ENCODE measurements at regions not wholly inside any gene's neighbourhood (a gene's known extent, or its start where the extent isn't known, plus 50 kb on each side); places are given as distances from the start of the nearest gene placed in this dataset.

- Histone ChIP-seq H3K27me3 (ENCODE audit: low read depth) (no peaks in the 10 kb centered on the region), H3K4me1 (no peaks in the 10 kb centered on the region), H3K9me3 (no peaks in the 10 kb centered on the region), H3K36me3 (replicated peaks) (no peaks in the 10 kb centered on the region), H3K4me3 (no peak overlapping the region)
- DNase-seq (ENCODE audit: low spot score in 2 of 2), result no peak
- in situ Hi-C loops (cut with MboI; ENCODE audit: low sequenced_read_pairs), result no loop called here
These were observed 962.2 kb downstream of the ADGRL2 start for GRCh38 chr1:82762829-82763532.

- H3K4me1 ChIP-seq, result no peaks in the 10 kb centered on the region
- no peak for DNase-seq (ENCODE audit: low spot score in 2 of 2)
- H3K9me3 ChIP-seq, result no peaks in the 10 kb centered on the region
- in situ Hi-C loops (cut with MboI; ENCODE audit: low sequenced_read_pairs), result no loop called here
- H3K4me3 ChIP-seq, result no peak overlapping the region
- H3K27me3 ChIP-seq (ENCODE audit: low read depth), result no peaks in the 10 kb centered on the region
- no peaks in the 10 kb centered on the region for H3K36me3 ChIP-seq (replicated peaks)
These were observed 958.3 kb downstream of the ADGRL2 start for GRCh38 chr1:82759035-82759434.

DNA sequence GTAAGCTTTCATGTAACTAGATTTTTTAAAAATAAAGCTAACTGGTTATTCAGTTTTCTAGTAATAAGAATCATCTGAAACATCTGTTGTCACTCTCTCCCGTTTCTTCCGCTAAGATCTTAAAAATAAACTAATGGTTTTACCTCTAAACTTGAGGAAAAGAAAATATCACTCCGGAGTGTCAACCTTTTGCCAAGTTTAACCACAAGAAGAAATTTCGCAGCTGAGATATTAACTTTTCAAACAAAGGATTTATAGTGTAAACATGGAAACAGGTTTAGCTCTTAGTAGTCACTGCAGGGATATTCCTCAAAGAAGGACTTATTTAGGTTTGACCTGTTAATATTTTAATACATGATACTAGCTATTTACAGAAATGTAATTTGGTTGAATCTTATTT, 954.9 kb downstream of the ADGRL2 start:
- no peaks in the 10 kb centered on the region for H3K36me3 ChIP-seq (replicated peaks)
- in situ Hi-C loops (cut with MboI; ENCODE audit: low sequenced_read_pairs), result no loop called here
- H3K9me3 ChIP-seq, result no peaks in the 10 kb centered on the region
- no peaks in the 10 kb centered on the region for H3K27me3 ChIP-seq (ENCODE audit: low read depth)
- H3K4me1 ChIP-seq, result no peaks in the 10 kb centered on the region
- DNase-seq (ENCODE audit: low spot score in 2 of 2), result no peak
- H3K4me3 ChIP-seq, result no peak overlapping the region

DNA sequence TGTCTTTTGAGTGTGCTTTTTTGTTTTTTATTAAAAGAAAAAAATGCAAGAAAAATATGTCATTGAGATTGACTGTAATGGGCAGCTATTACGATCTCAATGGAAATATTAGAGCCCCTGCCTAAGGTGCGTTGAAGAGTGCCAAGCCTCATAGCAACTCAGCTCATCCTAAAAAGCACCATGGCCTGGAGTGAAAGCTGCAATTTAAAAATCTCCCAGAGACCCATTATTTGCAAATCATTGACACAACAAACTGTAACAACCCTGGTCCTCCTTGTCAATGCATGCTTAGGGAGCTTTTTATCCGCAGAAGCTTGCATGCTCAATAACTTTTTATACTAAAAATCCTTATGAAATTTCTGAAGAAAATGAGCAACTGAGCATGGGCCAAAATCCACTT, 954.5 kb downstream of the ADGRL2 start:
- no peaks in the 10 kb centered on the region for H3K9me3 ChIP-seq
- in situ Hi-C loops (cut with MboI; ENCODE audit: low sequenced_read_pairs), result no loop called here
- DNase-seq (ENCODE audit: low spot score in 2 of 2), result no peak
- no peaks in the 10 kb centered on the region for H3K36me3 ChIP-seq (replicated peaks)
- no peaks in the 10 kb centered on the region for H3K27me3 ChIP-seq (ENCODE audit: low read depth)
- H3K4me3 ChIP-seq, result no peak overlapping the region
- no peaks in the 10 kb centered on the region for H3K4me1 ChIP-seq

DNA sequence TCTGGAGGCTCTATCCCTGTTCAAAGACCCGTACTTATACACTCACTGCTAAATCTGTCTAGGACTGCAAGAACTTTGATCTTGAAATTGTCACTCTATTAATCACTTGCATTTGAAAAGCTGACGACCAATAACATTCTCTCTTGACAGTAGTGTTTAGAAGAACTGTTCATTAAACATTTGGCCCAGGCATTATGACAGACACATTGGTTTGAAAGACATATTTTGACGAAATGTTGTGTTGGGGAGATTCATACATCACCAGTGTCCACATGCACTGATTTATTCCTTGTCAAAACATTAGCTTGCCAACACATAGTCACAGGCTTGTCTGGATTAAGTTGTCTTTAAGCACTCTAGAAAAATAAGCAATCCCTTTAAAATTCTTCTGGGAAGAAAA, 951.3 kb downstream of the ADGRL2 start:
- Histone ChIP-seq H3K36me3 (replicated peaks) (no peaks in the 10 kb centered on the region), H3K9me3 (no peaks in the 10 kb centered on the region), H3K4me3 (no peak overlapping the region), H3K27me3 (ENCODE audit: low read depth) (no peaks in the 10 kb centered on the region), H3K4me1 (no peaks in the 10 kb centered on the region)
- in situ Hi-C loops (cut with MboI; ENCODE audit: low sequenced_read_pairs), result no loop called here
- DNase-seq (ENCODE audit: low spot score in 2 of 2), result no peak

- no peaks in the 10 kb centered on the region for H3K9me3 ChIP-seq
- no peaks in the 10 kb centered on the region for H3K27me3 ChIP-seq (ENCODE audit: low read depth)
- no peaks in the 10 kb centered on the region for H3K4me1 ChIP-seq
- no peak overlapping the region for H3K4me3 ChIP-seq
- in situ Hi-C loops (cut with MboI; ENCODE audit: low sequenced_read_pairs), result no loop called here
- H3K36me3 ChIP-seq (replicated peaks), result no peaks in the 10 kb centered on the region
- no peak for DNase-seq (ENCODE audit: low spot score in 2 of 2)
These were observed 932.9 kb downstream of the ADGRL2 start for GRCh38 chr1:82733645-82734044.

DNA sequence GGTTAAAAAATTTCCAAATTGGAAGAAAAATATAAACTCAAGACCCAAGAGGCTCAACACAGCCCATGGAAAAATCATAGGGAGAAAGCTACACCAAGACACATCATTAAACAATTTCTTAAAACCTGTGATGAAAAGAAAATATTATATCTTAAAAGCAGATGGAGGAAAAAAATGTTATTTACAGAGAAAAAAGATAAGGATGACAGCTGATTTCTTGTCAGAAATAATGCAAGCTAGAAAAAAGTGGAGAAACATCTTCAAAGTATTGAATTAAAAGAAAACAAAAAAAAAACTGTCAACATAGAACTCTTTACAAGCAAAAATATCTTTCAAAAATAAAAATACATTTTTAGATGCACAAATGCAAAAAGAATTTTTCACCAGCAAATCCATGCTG, 930.5 kb downstream of the ADGRL2 start:
- H3K4me1 ChIP-seq, result no peaks in the 10 kb centered on the region
- no peaks in the 10 kb centered on the region for H3K36me3 ChIP-seq (replicated peaks)
- H3K27me3 ChIP-seq (ENCODE audit: low read depth), result no peaks in the 10 kb centered on the region
- in situ Hi-C loops (cut with MboI; ENCODE audit: low sequenced_read_pairs), result no loop called here
- DNase-seq (ENCODE audit: low spot score in 2 of 2), result no peak
- no peaks in the 10 kb centered on the region for H3K9me3 ChIP-seq
- no peak overlapping the region for H3K4me3 ChIP-seq

GRCh38 chr1:82728206-82728605, 927.5 kb downstream of the ADGRL2 start:
- no peaks in the 10 kb centered on the region for H3K27me3 ChIP-seq (ENCODE audit: low read depth)
- no peaks in the 10 kb centered on the region for H3K4me1 ChIP-seq
- H3K9me3 ChIP-seq, result no peaks in the 10 kb centered on the region
- DNase-seq (ENCODE audit: low spot score in 2 of 2), result no peak
- in situ Hi-C loops (cut with MboI; ENCODE audit: low sequenced_read_pairs), result no loop called here
- no peak overlapping the region for H3K4me3 ChIP-seq
- H3K36me3 ChIP-seq (replicated peaks), result no peaks in the 10 kb centered on the region

GRCh38 chr1:82724246-82724645, 923.5 kb downstream of the ADGRL2 start:
- in situ Hi-C loops (cut with MboI; ENCODE audit: low sequenced_read_pairs), result no loop called here

DNA sequence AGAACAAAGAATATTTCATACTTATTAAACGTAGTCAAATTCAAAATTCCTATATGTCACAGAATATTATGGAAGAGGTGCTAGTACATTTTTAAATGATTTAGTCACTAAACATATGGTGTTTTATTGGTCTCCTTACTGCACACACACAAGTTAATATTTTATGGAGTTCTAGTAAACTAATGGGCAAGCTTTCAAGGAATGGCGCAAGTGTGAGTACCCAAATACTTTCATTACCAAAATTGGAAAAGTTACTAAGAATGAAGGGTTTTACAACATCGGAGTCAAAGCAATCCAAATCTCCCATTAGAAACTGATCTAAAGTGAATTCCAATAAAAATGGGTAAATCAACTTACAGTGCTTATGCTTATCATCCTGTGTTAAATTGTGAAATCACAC, 921.9 kb downstream of the ADGRL2 start:
- no peak for DNase-seq (ENCODE audit: low spot score in 2 of 2)
- H3K9me3 ChIP-seq, result no peaks in the 10 kb centered on the region
- no peaks in the 10 kb centered on the region for H3K36me3 ChIP-seq (replicated peaks)
- H3K4me3 ChIP-seq, result no peak overlapping the region
- H3K27me3 ChIP-seq (ENCODE audit: low read depth), result no peaks in the 10 kb centered on the region
- in situ Hi-C loops (cut with MboI; ENCODE audit: low sequenced_read_pairs), result no loop called here
- H3K4me1 ChIP-seq, result no peaks in the 10 kb centered on the region

More at GRCh38 chr1:82724246-82724645, 923.5 kb downstream of the ADGRL2 start:
- no peak for DNase-seq (ENCODE audit: low spot score in 2 of 2)
- no peaks in the 10 kb centered on the region for H3K4me1 ChIP-seq
- H3K27me3 ChIP-seq (ENCODE audit: low read depth), result no peaks in the 10 kb centered on the region
- no peaks in the 10 kb centered on the region for H3K36me3 ChIP-seq (replicated peaks)
- H3K9me3 ChIP-seq, result no peaks in the 10 kb centered on the region
- H3K4me3 ChIP-seq, result no peak overlapping the region

DNA sequence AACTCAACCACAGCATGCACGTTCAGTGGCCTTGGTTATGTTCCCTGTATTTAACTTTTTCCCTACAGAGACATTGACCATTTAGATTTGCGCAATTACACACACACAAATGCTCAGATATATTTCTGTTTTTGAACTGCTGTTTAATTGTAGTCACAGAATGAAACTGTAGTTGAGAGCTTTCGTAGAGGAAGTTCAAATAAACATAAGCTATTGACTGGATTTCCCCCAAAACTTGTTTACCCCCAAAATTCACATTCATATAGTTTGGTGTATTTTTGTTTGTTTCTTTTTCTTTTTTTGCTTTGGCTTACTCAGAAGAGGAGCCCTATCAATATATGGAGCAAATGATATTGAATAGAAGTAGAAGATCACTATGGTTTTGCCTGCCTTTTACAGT, 921.0 kb downstream of the ADGRL2 start:
- Histone ChIP-seq H3K27me3 (ENCODE audit: low read depth) (no peaks in the 10 kb centered on the region), H3K9me3 (no peaks in the 10 kb centered on the region), H3K4me3 (no peak overlapping the region), H3K36me3 (replicated peaks) (no peaks in the 10 kb centered on the region), H3K4me1 (no peaks in the 10 kb centered on the region)
- no peak for DNase-seq (ENCODE audit: low spot score in 2 of 2)
- in situ Hi-C loops (cut with MboI; ENCODE audit: low sequenced_read_pairs), result no loop called here

DNA sequence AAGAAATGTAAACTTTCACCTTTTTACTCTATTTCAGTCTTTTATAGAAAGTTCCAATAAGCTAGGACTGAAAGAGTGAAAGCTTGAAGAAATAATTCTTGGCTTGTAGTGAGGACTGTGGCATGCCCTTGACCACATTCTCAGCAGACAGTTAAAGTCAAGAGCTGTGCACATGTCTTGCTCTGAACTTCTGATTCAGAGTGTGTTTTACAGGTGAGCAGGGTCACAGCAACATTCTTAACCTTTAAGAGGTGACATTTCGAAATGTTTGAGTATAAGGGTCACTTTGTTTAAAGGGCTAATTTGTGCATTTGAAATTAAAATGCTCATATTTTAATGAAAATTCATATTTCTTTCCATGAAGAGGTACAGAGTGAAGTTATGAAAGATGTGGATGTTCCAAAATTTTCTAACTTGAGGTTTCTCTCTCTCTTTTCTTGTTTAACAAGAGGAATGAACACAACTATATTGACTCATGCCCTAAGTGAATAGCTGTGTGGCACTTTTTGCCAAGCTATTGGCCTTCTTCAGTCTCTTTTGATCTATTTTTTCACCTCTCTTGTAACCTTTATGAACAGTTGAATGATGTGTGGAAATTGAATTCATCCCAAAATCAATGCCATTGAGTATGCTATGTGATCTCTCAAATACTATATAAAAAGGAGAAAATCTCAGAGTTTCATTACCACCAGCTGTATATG, 918.1 kb downstream of the ADGRL2 start:
- Histone ChIP-seq H3K27me3 (ENCODE audit: low read depth) (no peaks in the 10 kb centered on the region), H3K4me3 (no peak overlapping the region), H3K9me3 (no peaks in the 10 kb centered on the region), H3K4me1 (no peaks in the 10 kb centered on the region), H3K36me3 (replicated peaks) (no peaks in the 10 kb centered on the region)
- in situ Hi-C loops (cut with MboI; ENCODE audit: low sequenced_read_pairs), result no loop called here
- DNase-seq (ENCODE audit: low spot score in 2 of 2), result no peak

- Histone ChIP-seq H3K36me3 (replicated peaks) (no peaks in the 10 kb centered on the region), H3K4me3 (no peak overlapping the region), H3K9me3 (no peaks in the 10 kb centered on the region), H3K27me3 (ENCODE audit: low read depth) (no peaks in the 10 kb centered on the region), H3K4me1 (no peaks in the 10 kb centered on the region)
- DNase-seq (ENCODE audit: low spot score in 2 of 2), result no peak
- in situ Hi-C loops (cut with MboI; ENCODE audit: low sequenced_read_pairs), result no loop called here
These were observed 909.4 kb downstream of the ADGRL2 start for GRCh38 chr1:82710091-82710490.

- in situ Hi-C loops (cut with MboI; ENCODE audit: low sequenced_read_pairs), result no loop called here
- H3K4me1 ChIP-seq, result no peaks in the 10 kb centered on the region
- no peak overlapping the region for H3K4me3 ChIP-seq
- no peak for DNase-seq (ENCODE audit: low spot score in 2 of 2)
- H3K9me3 ChIP-seq, result no peaks in the 10 kb centered on the region
- no peaks in the 10 kb centered on the region for H3K36me3 ChIP-seq (replicated peaks)
- no peaks in the 10 kb centered on the region for H3K27me3 ChIP-seq (ENCODE audit: low read depth)
These were observed 906.9 kb downstream of the ADGRL2 start for GRCh38 chr1:82707681-82708080.
